SK-N-SH (cell line): ENCODE measurements at regions not wholly inside any gene's neighbourhood (a gene's known extent, or its start where the extent isn't known, plus 50 kb on each side); places are given as distances from the start of the nearest gene placed in this dataset.

Experiments
- CTCF ChIA-PET: fragments of 300-600, 350-600 bp; formaldehyde crosslinking; extraction: SDS; loops from one replicate; lab custom pipeline; 2021; lab: Yijun Ruan, JAX
- POLR2A ChIA-PET: fragments of 350-600 bp; sonication (Branson Sonifier 250); formaldehyde crosslinking; extraction: SDS; loops from one replicate; lab custom pipeline; 2020; ENCODE audit warnings: antibody characterized with exemption, inconsistent platforms; lab: Yijun Ruan, JAX
- DNase-seq: peaks from one replicate; pipeline ENCODE4 v3.0.0; 2012
- H2AFZ ChIP-seq: fragments of 200-600 bp; sonication (generic); 2 replicates; pipeline ENCODE4 v1.8.1; 2016; ENCODE audit warnings: antibody characterized with exemption, mild to moderate bottlenecking, low read depth
- H3F3A ChIP-seq: fragments of 200-600 bp; sonication (generic); replicated peaks from 2 replicates; pipeline ENCODE3; 2016; ENCODE audit warnings: antibody characterized with exemption, mild to moderate bottlenecking; ENCODE audit not compliant: insufficient read depth
- H3K27ac ChIP-seq, 2 experiments: fragments of 200-500 bp in 1 of 2; fragments of 200-600 bp in 1 of 2; sonication (Bioruptor generic) in 1 of 2; sonication (generic), shearing (Covaris generic) in 1 of 2; 2 replicates each; pipeline versions ENCODE4 v1.5.1 to v1.6.1; 2014 to 2016; ENCODE audit warnings: low read depth in 2 of 2, inconsistent platforms in 1 of 2, low read length in 1 of 2, mild to moderate bottlenecking in 1 of 2, mixed read lengths in 1 of 2
- H3K27me3 ChIP-seq: fragments of 200-600 bp; sonication (generic), shearing (Covaris generic); 2 replicates; pipeline ENCODE4 v1.6.1; 2016; ENCODE audit warnings: mixed run types; ENCODE audit not compliant: insufficient read depth
- H3K36me3 ChIP-seq, 2 experiments: fragments of 200-500 bp in 1 of 2; fragments of 200-600 bp in 1 of 2; sonication (Bioruptor generic) in 1 of 2; sonication (generic) in 1 of 2; replicated peaks in 1 of 2; 2 replicates each; pipeline versions ENCODE3 to v1.5.1; 2014 to 2016; ENCODE audit warnings: low read length in 1 of 2, mild to moderate bottlenecking in 1 of 2; ENCODE audit not compliant: insufficient read depth in 2 of 2, control insufficient read depth in 1 of 2
- H3K4me1 ChIP-seq, 2 experiments: fragments of 200-500 bp in 1 of 2; fragments of 200-600 bp in 1 of 2; sonication (Bioruptor generic) in 1 of 2; sonication (generic), shearing (Covaris generic) in 1 of 2; 2 replicates each; pipeline versions ENCODE4 v1.5.1 to v1.6.1; 2014 to 2016; ENCODE audit warnings: low read depth in 1 of 2, low read length in 1 of 2, mixed run types in 1 of 2; ENCODE audit not compliant: insufficient read depth in 2 of 2, control insufficient read depth in 1 of 2
- H3K4me2 ChIP-seq: fragments of 200-600 bp; sonication (generic), shearing (Covaris generic); 2 replicates; pipeline ENCODE4 v1.6.1; 2017; ENCODE audit warnings: mixed run types
- H3K4me3 ChIP-seq, 2 experiments: fragments of 200-500 bp in 1 of 2; fragments of 200-600 bp in 1 of 2; sonication (Bioruptor generic) in 1 of 2; sonication (generic), shearing (Covaris generic) in 1 of 2; 2 replicates each; pipeline versions ENCODE4 v1.5.1 to v1.8.1; 2014 to 2016; ENCODE audit warnings: low read depth in 2 of 2, inconsistent platforms in 1 of 2, low read length in 1 of 2, mild to moderate bottlenecking in 1 of 2, mixed read lengths in 1 of 2, moderate library complexity in 1 of 2
- H3K79me2 ChIP-seq: fragments of 200-600 bp; sonication (generic); 2 replicates; pipeline ENCODE4 v1.8.1; 2017; ENCODE audit warnings: mild to moderate bottlenecking; ENCODE audit not compliant: insufficient read depth
- H3K9ac ChIP-seq: fragments of 200-600 bp; sonication (generic); 2 replicates; pipeline ENCODE4 v1.6.1; 2017; ENCODE audit warnings: mixed run types
- H3K9me2 ChIP-seq: fragments of 200-600 bp; sonication (generic); 2 replicates; pipeline ENCODE4 v1.6.1; 2017; ENCODE audit warnings: mixed run types
- H3K9me3 ChIP-seq: fragments of 200-600 bp; sonication (generic); 2 replicates; pipeline ENCODE4 v1.6.1; 2017; ENCODE audit warnings: mixed run types, mild to moderate bottlenecking, moderate library complexity
- H4K20me1 ChIP-seq: fragments of 200-600 bp; sonication (generic); 2 replicates; pipeline ENCODE4 v1.6.1; 2017; ENCODE audit warnings: mild to moderate bottlenecking, mixed run types; ENCODE audit not compliant: insufficient read depth
- ELF1 ChIP-seq: IDR thresholded peaks from 2 replicates; pipeline ENCODE4 v1.4.0; 2012
- FOSL2 ChIP-seq: IDR thresholded peaks from 2 replicates; pipeline ENCODE4 v1.4.0; 2012; ENCODE audit warnings: low read depth, mild to moderate bottlenecking, moderate library complexity, borderline replicate concordance
- FOXJ3 ChIP-seq: sonication (generic); formaldehyde crosslinking; IDR thresholded peaks from 2 replicates; pipeline ENCODE4 v1.5.1; 2020; ENCODE audit warnings: mild to moderate bottlenecking, missing genetic modification reagents
- JUND ChIP-seq: IDR thresholded peaks from 2 replicates; pipeline ENCODE4 v1.4.0; 2012
- MXI1 ChIP-seq: IDR thresholded peaks from 2 replicates; pipeline ENCODE4 v1.6.1; 2012; ENCODE audit warnings: mild to moderate bottlenecking, low read depth, low read length, improper control_type of control experiment
- NFIC ChIP-seq: IDR thresholded peaks from 2 replicates; pipeline ENCODE4 v1.4.0; 2012; ENCODE audit warnings: borderline replicate concordance
- NRF1 ChIP-seq: IDR thresholded peaks from 2 replicates; pipeline ENCODE4 v1.6.1; 2012; ENCODE audit warnings: low read depth, mild to moderate bottlenecking, low read length
- PBX3 ChIP-seq: IDR thresholded peaks from 2 replicates; pipeline ENCODE4; 2012
- POLR2AphosphoS5 ChIP-seq: IDR thresholded peaks from 2 replicates; pipeline ENCODE4 v1.6.1; 2012; ENCODE audit warnings: low read depth, low read length
- RAD21 ChIP-seq: IDR thresholded peaks from 2 replicates; pipeline ENCODE4 v1.6.1; 2012; ENCODE audit warnings: mild to moderate bottlenecking, low read length
- RCOR1 ChIP-seq: fragments of 150-350 bp; IDR thresholded peaks from 2 replicates; pipeline ENCODE4 v1.6.1; 2017; ENCODE audit warnings: antibody characterized with exemption, low read length
- RXRA ChIP-seq: IDR thresholded peaks from 2 replicates; pipeline ENCODE4 v1.4.0; 2012; ENCODE audit warnings: low read depth, mild to moderate bottlenecking, borderline replicate concordance
- SMC3 ChIP-seq: IDR thresholded peaks from 2 replicates; pipeline ENCODE4 v1.6.1; 2012; ENCODE audit warnings: low read depth, low read length, improper control_type of control experiment
- TAF1 ChIP-seq: IDR thresholded peaks from 2 replicates; pipeline ENCODE4 v1.6.1; 2012; ENCODE audit warnings: low read depth, mild to moderate bottlenecking, low read length, moderate library complexity, borderline replicate concordance
- TCF12 ChIP-seq: IDR thresholded peaks from 2 replicates; pipeline ENCODE4 v1.4.0; 2012
- TEAD4 ChIP-seq: IDR thresholded peaks from 2 replicates; pipeline ENCODE4 v1.4.0; 2012; ENCODE audit warnings: mild to moderate bottlenecking, borderline replicate concordance; ENCODE audit not compliant: insufficient read depth
- USF2 ChIP-seq: fragments of 150-350 bp; IDR thresholded peaks from 2 replicates; pipeline ENCODE4 v1.6.1; 2017; ENCODE audit warnings: antibody characterized with exemption, low read length, low read depth, borderline replicate concordance
- YY1 ChIP-seq: IDR thresholded peaks from 2 replicates; pipeline ENCODE4 v1.4.0; 2012; ENCODE audit warnings: low read depth, mild to moderate bottlenecking
- WGBS: methylation state at CpG from one replicate; pipeline ENCODE4 v1.1.6; 2017; ENCODE audit warnings: low lambda C conversion rate; 5-methylcytosine and 5-hydroxymethylcytosine counted together

GRCh38 chr13:105929505-105929904 lies 606.0 kb downstream of the EFNB2 start:
- CTCF ChIA-PET = interaction anchor here (1.0 kb wide), 1 partner anchor 10 kb away, joined by 3 read pairs; no protein-coding TSS in a partner anchor
- WGBS = 48% methylated on average over 4 of the region's 4 CpGs

GRCh38 chr13:105928901-105929300 lies 606.6 kb downstream of the EFNB2 start:
- H3K79me2 ChIP-seq = no peaks in the 10 kb centered on the region
- DNase-seq = no peak
- CTCF ChIA-PET = interaction anchor here (1.0 kb wide), 1 partner anchor 11 kb away, joined by 3 read pairs; no protein-coding TSS in a partner anchor
- TF ChIP-seq RCOR1 = no peak
- no peak for TF ChIP-seq PBX3
- TF ChIP-seq RAD21 = no peak
- TF ChIP-seq TEAD4 = no peak
- no peak for TF ChIP-seq YY1
- TF ChIP-seq SMC3 = no peak
- no peak for TF ChIP-seq NRF1
- no peak for TF ChIP-seq FOXJ3 (CRISPR knock-in tag)
- no peak for TF ChIP-seq MXI1
- no peak for TF ChIP-seq USF2
- TF ChIP-seq, all 33 proteins: peak for 0
- H3K27me3 ChIP-seq = no peaks in the 10 kb centered on the region
- H3K9me3 ChIP-seq = no peaks in the 10 kb centered on the region
- H3K4me2 ChIP-seq = no peak overlapping the region
- no peaks in the 10 kb centered on the region for H3K36me3 ChIP-seq
- no peak overlapping the region for H3K4me3 ChIP-seq
- no peaks in the 10 kb centered on the region for H3K9me2 ChIP-seq
- H3K27ac ChIP-seq = no peak overlapping the region
- POLR2A ChIA-PET = no interaction called here
- H4K20me1 ChIP-seq = no peaks in the 10 kb centered on the region
- 53% methylated on average over 4 of the region's 4 CpGs for WGBS
- peaks cover 0 to 3% of the 10 kb centered on the region in 2 experiments; a peak in 1 of 4 replicates for H3K4me1 ChIP-seq
- no peak overlapping the region for H3K9ac ChIP-seq
- H2AFZ ChIP-seq = no peak overlapping the region
- H3F3A ChIP-seq = no peaks in the 10 kb centered on the region

More at GRCh38 chr13:105929505-105929904, 606.0 kb downstream of the EFNB2 start:
- POLR2A ChIA-PET = no interaction called here
- peaks cover 0 to 3% of the 10 kb centered on the region in 2 experiments; a peak in 1 of 4 replicates for H3K4me1 ChIP-seq
- no peak for DNase-seq
- H3K79me2 ChIP-seq = no peaks in the 10 kb centered on the region
- H3K36me3 ChIP-seq = no peaks in the 10 kb centered on the region
- H3K9ac ChIP-seq = no peak overlapping the region
- H2AFZ ChIP-seq = no peak overlapping the region
- H3K4me3 ChIP-seq = no peak overlapping the region
- no peaks in the 10 kb centered on the region for H4K20me1 ChIP-seq
- H3K9me3 ChIP-seq = no peaks in the 10 kb centered on the region
- H3K4me2 ChIP-seq = no peak overlapping the region
- H3K27ac ChIP-seq = no peak overlapping the region
- no peaks in the 10 kb centered on the region for H3F3A ChIP-seq
- TF ChIP-seq NRF1 (no peak), RAD21 (no peak), POLR2AphosphoS5 (no peak), FOSL2 (no peak), TCF12 (no peak), TEAD4 (no peak), FOXJ3 (CRISPR knock-in tag) (no peak), NFIC (no peak), RXRA (no peak), MXI1 (no peak), TAF1 (no peak), JUND (no peak), ELF1 (no peak)
- no peaks in the 10 kb centered on the region for H3K9me2 ChIP-seq
- no peaks in the 10 kb centered on the region for H3K27me3 ChIP-seq
